Sigmoid colon (tissue), 6 donors: ENCODE measurements at regions not wholly inside any gene's neighbourhood (a gene's known extent, or its start where the extent isn't known, plus 50 kb on each side); places are given as distances from the start of the nearest gene placed in this dataset.

Source experiments
- DNase-seq: peaks from one replicate; pipeline ENCODE4 v3.0.0-alpha.2; 2019
- H3K27ac ChIP-seq, 4 donors: fragments of 200-600 bp; sonication (generic); one replicate each; pipeline ENCODE4 v1.5.1; 2016 to 2019; ENCODE audit warnings: mild to moderate bottlenecking in 1 of 4
- H3K27me3 ChIP-seq, 3 donors: fragments of 200-600 bp; sonication (generic); one replicate each; pipeline ENCODE4 v1.5.1; 2019; ENCODE audit warnings: mild to moderate bottlenecking in 1 of 3
- H3K36me3 ChIP-seq, 4 donors: fragments of 200-600 bp; sonication (generic); one replicate each; pipeline ENCODE4 v1.5.1; 2016 to 2019
- H3K4me1 ChIP-seq, 4 donors: fragments of 200-600 bp; sonication (generic); one replicate each; pipeline ENCODE4 v1.5.1; 2017 to 2019
- H3K4me3 ChIP-seq, 4 donors: fragments of 200-600 bp; sonication (generic); one replicate each; pipeline ENCODE4 v1.5.1; 2017 to 2019; ENCODE audit warnings: mild to moderate bottlenecking in 2 of 4, moderate library complexity in 1 of 4
- H3K9me3 ChIP-seq, 4 donors: fragments of 200-600 bp in 3 of 4; sonication (generic) in 3 of 4; one replicate each; pipeline versions ENCODE4 v1.5.1 to v1.6.1; 2013 to 2019
- CTCF ChIP-seq, 4 experiments: fragments of 450-650 bp in 3 of 4; fragments of 200-600 bp in 1 of 4; IDR thresholded peaks; one replicate each; pipeline ENCODE4 v1.5.1; 2016 to 2019; ENCODE audit warnings: antibody characterized with exemption in 4 of 4, mild to moderate bottlenecking in 3 of 4, moderate library complexity in 2 of 4
- EP300 ChIP-seq, 4 donors: sonication (generic); formaldehyde crosslinking; IDR thresholded peaks; one replicate each; pipeline ENCODE4 v1.6.1; 2017; ENCODE audit warnings: antibody characterized with exemption in 4 of 4
- POLR2A ChIP-seq, 2 donors: fragments of 450-650 bp; IDR thresholded peaks; one replicate each; pipeline ENCODE4 v1.6.1; 2016; ENCODE audit warnings: antibody characterized with exemption in 2 of 2, mild to moderate bottlenecking in 2 of 2, moderate library complexity in 2 of 2
- POLR2AphosphoS5 ChIP-seq, 4 donors: sonication (generic); formaldehyde crosslinking; IDR thresholded peaks; one replicate each; pipeline ENCODE4 v1.6.1; 2017; ENCODE audit warnings: antibody characterized with exemption in 4 of 4
- WGBS, 2 donors: extraction: QIAGEN DNeasy Blood & Tissue Kit; methylation state at CpG; one replicate each; pipeline ENCODE4 v1.1.7; 2013; 5-methylcytosine and 5-hydroxymethylcytosine counted together
- intact Hi-C: fragments of 100-400 bp; cut with DNase I; formaldehyde crosslinking; loops from one replicate; pipeline ENCODE4 v1.15.1; 2023
- donor health status: healthy with polysubstance abuse.
- donor health status: healthy.

- no peaks in the 10 kb centered on the region for H3K4me1 ChIP-seq
- intact Hi-C loops, result no loop called here
- TF ChIP-seq POLR2AphosphoS5 (IDR thresholded peaks at IDR 0.05) (no peak), CTCF (IDR thresholded peaks at IDR 0.05) (no peak), EP300 (IDR thresholded peaks at IDR 0.05) (no peak), POLR2A (IDR thresholded peaks at IDR 0.05) (no peak)
- no peaks in the 10 kb centered on the region for H3K36me3 ChIP-seq
- no peaks in the 10 kb centered on the region for H3K9me3 ChIP-seq
- no peak overlapping the region for H3K27ac ChIP-seq
- DNase-seq, result no peak
- H3K27me3 ChIP-seq, result no peaks in the 10 kb centered on the region
- WGBS, 2 donors, result 51 to 70% methylated on average over 9 of the region's 9 CpGs
- H3K4me3 ChIP-seq, result no peak overlapping the region
Observed at GRCh38 chr20:60446267-60447111, 488.3 kb downstream of the CDH26 start.

- Histone ChIP-seq H3K27ac (no peak overlapping the region), H3K27me3 (no peaks in the 10 kb centered on the region), H3K4me3 (no peak overlapping the region), H3K36me3 (no peaks in the 10 kb centered on the region), H3K4me1 (no peaks in the 10 kb centered on the region), H3K9me3 (no peaks in the 10 kb centered on the region)
- intact Hi-C loops, result no loop called here
- no peak for DNase-seq
- WGBS, 2 donors, result 33 to 57% methylated on average over 3 of the region's 3 CpGs
- TF ChIP-seq CTCF (IDR thresholded peaks at IDR 0.05) (no peak), POLR2AphosphoS5 (IDR thresholded peaks at IDR 0.05) (no peak)
Observed at GRCh38 chr20:60447703-60448102, 489.5 kb downstream of the CDH26 start.

GRCh38 chr20:60453388-60454246 is 495.4 kb downstream of the CDH26 start:
- 70 to 74% methylated on average over 11 of the region's 11 CpGs for WGBS, 2 donors
- no peak for DNase-seq
- H3K36me3 ChIP-seq, result no peaks in the 10 kb centered on the region
- H3K9me3 ChIP-seq, result no peaks in the 10 kb centered on the region
- no peak overlapping the region for H3K27ac ChIP-seq
- H3K27me3 ChIP-seq, result no peaks in the 10 kb centered on the region
- H3K4me1 ChIP-seq, result no peaks in the 10 kb centered on the region
- TF ChIP-seq CTCF (IDR thresholded peaks at IDR 0.05), result no peak
- TF ChIP-seq POLR2A (IDR thresholded peaks at IDR 0.05), result no peak
- TF ChIP-seq POLR2AphosphoS5 (IDR thresholded peaks at IDR 0.05), result no peak
- no peak for TF ChIP-seq EP300 (IDR thresholded peaks at IDR 0.05)
- H3K4me3 ChIP-seq, result no peak overlapping the region
- intact Hi-C loops, result no loop called here

- no peak overlapping the region for H3K4me3 ChIP-seq
- H3K4me1 ChIP-seq, result no peaks in the 10 kb centered on the region
- TF ChIP-seq CTCF (IDR thresholded peaks at IDR 0.05) (no peak), POLR2A (IDR thresholded peaks at IDR 0.05) (no peak), EP300 (IDR thresholded peaks at IDR 0.05) (no peak), POLR2AphosphoS5 (IDR thresholded peaks at IDR 0.05) (no peak)
- DNase-seq, result no peak
- intact Hi-C loops, result no loop called here
- 79 to 87% methylated on average over 8 of the region's 8 CpGs for WGBS, 2 donors
- no peaks in the 10 kb centered on the region for H3K9me3 ChIP-seq
- no peaks in the 10 kb centered on the region for H3K36me3 ChIP-seq
- no peaks in the 10 kb centered on the region for H3K27me3 ChIP-seq
- no peak overlapping the region for H3K27ac ChIP-seq
Observed at GRCh38 chr20:60454491-60454890, 496.3 kb downstream of the CDH26 start.
